ENCODE measurements at regions not wholly inside any gene's neighbourhood (a gene's known extent, or its start where the extent isn't known, plus 50 kb on each side); places are given as distances from the start of the nearest gene placed in this dataset.

GRCh38 chr6:56851541-56852259, 103.2 kb upstream of the BEND6 start:
- H3K4me2 ChIP-seq (ENCODE audit: control insufficient read depth, extremely low read depth, insufficient read depth, low read depth, low read length) = peak overlapping the region; percentile 66
- no peaks in the 10 kb centered on the region for H3K36me3 ChIP-seq (ENCODE audit: control insufficient read depth in 2 of 2, extremely low read depth in 1 of 2, insufficient read depth in 2 of 2, low read length in 2 of 2)
- H3K79me2 ChIP-seq (ENCODE audit: control insufficient read depth, insufficient read depth, low read length) = no peaks in the 10 kb centered on the region
- FAIRE-seq = peak; percentile 84
- dilution Hi-C loops (cut with MboI; ENCODE audit: extremely low pct_ligation_motif_present, low sequenced_read_pairs) = no loop called here
- H4K20me1 ChIP-seq (ENCODE audit: control insufficient read depth, extremely low read depth, insufficient read depth, low read length) = no peaks in the 10 kb centered on the region
- peak overlapping the region; percentile 17 to 59 (median 40) for H3K4me3 ChIP-seq (ENCODE audit: control insufficient read depth in 2 of 3, extremely low read depth in 1 of 3, insufficient read depth in 2 of 3, low read depth in 1 of 3, low read length in 3 of 3)
- no peaks in the 10 kb centered on the region for H3K9me3 ChIP-seq (ENCODE audit: control insufficient read depth, low read depth, low read length)
- H3K27me3 ChIP-seq (ENCODE audit: control insufficient read depth, extremely low read depth, insufficient read depth, low read length) = no peaks in the 10 kb centered on the region
- H2AFZ ChIP-seq (ENCODE audit: control insufficient read depth, low read length) = peak overlapping the region; percentile 87
- H3K9ac ChIP-seq (ENCODE audit: control insufficient read depth, extremely low read depth, insufficient read depth, low read length) = peak overlapping the region; percentile 35
- no peak overlapping the region for H3K27ac ChIP-seq (ENCODE audit: control insufficient read depth, insufficient read depth, low read length)
- TF ChIP-seq EZH2 (IDR thresholded peaks at IDR 0.05; ENCODE audit: low read length) (no peak), CTCF (optimal IDR thresholded peaks at IDR 0.05 in 1 of 3, IDR thresholded peaks at IDR 0.05 in 1 of 3, conservative IDR thresholded peaks at IDR 0.05 in 1 of 3; ENCODE audit: extremely low read depth in 1 of 3, insufficient read depth in 2 of 3, low read length in 3 of 3) (peak; percentile 59 to 69 (median 60))
- peaks cover 19% of the 10 kb centered on the region for H3K4me1 ChIP-seq (ENCODE audit: control insufficient read depth, extremely low read depth, insufficient read depth, low read length)
- H3K9me1 ChIP-seq (ENCODE audit: control insufficient read depth, extremely low read depth, insufficient read depth, low read length) = no peaks in the 10 kb centered on the region
- DNase-seq (ENCODE audit: low read depth, low spot score) = no peak

- no peak for FAIRE-seq
- H3K4me3 ChIP-seq (ENCODE audit: control insufficient read depth in 2 of 3, extremely low read depth in 1 of 3, insufficient read depth in 2 of 3, low read depth in 1 of 3, low read length in 3 of 3) = peak overlapping the region; percentile 17 to 59 (median 40)
Measured at GRCh38 chr6:56851074-56851473, 103.8 kb upstream of the BEND6 start.

More at GRCh38 chr6:56851074-56851473, 103.8 kb upstream of the BEND6 start:
- H3K4me1 ChIP-seq (ENCODE audit: control insufficient read depth, extremely low read depth, insufficient read depth, low read length) = peaks cover 19% of the 10 kb centered on the region
- H3K27ac ChIP-seq (ENCODE audit: control insufficient read depth, insufficient read depth, low read length) = no peak overlapping the region
- H3K79me2 ChIP-seq (ENCODE audit: control insufficient read depth, insufficient read depth, low read length) = no peaks in the 10 kb centered on the region
- peak overlapping the region; percentile 67 for H2AFZ ChIP-seq (ENCODE audit: control insufficient read depth, low read length)
- TF ChIP-seq CTCF (optimal IDR thresholded peaks at IDR 0.05 in 1 of 3, IDR thresholded peaks at IDR 0.05 in 1 of 3, conservative IDR thresholded peaks at IDR 0.05 in 1 of 3; ENCODE audit: extremely low read depth in 1 of 3, insufficient read depth in 2 of 3, low read length in 3 of 3) = no peak
- H3K27me3 ChIP-seq (ENCODE audit: control insufficient read depth, extremely low read depth, insufficient read depth, low read length) = no peaks in the 10 kb centered on the region
- no peaks in the 10 kb centered on the region for H3K9me3 ChIP-seq (ENCODE audit: control insufficient read depth, low read depth, low read length)
- H3K9ac ChIP-seq (ENCODE audit: control insufficient read depth, extremely low read depth, insufficient read depth, low read length) = peak overlapping the region; percentile 35
- no peaks in the 10 kb centered on the region for H3K9me1 ChIP-seq (ENCODE audit: control insufficient read depth, extremely low read depth, insufficient read depth, low read length)
- H3K36me3 ChIP-seq (ENCODE audit: control insufficient read depth in 2 of 2, extremely low read depth in 1 of 2, insufficient read depth in 2 of 2, low read length in 2 of 2) = no peaks in the 10 kb centered on the region
- DNase-seq (ENCODE audit: low read depth, low spot score) = no peak
- no peaks in the 10 kb centered on the region for H4K20me1 ChIP-seq (ENCODE audit: control insufficient read depth, extremely low read depth, insufficient read depth, low read length)
- dilution Hi-C loops (cut with MboI; ENCODE audit: extremely low pct_ligation_motif_present, low sequenced_read_pairs) = no loop called here
- H3K4me2 ChIP-seq (ENCODE audit: control insufficient read depth, extremely low read depth, insufficient read depth, low read depth, low read length) = peak overlapping the region; percentile 66
